Thoracic aorta (tissue), 2 donors: ENCODE measurements at regions not wholly inside any gene's neighbourhood (a gene's known extent, or its start where the extent isn't known, plus 50 kb on each side); places are given as distances from the start of the nearest gene placed in this dataset.

Experiments
- ATAC-seq: fragments of 150-250 bp; one replicate; pipeline ENCODE4 v1.8.0; 2017; ENCODE audit warnings: low read depth; ENCODE audit not compliant: insufficient number of reproducible peaks, low FRiP score
- DNase-seq: peaks from one replicate; pipeline ENCODE4 v3.0.0-alpha.2; 2020; ENCODE audit warnings: low spot score
- H3K27ac ChIP-seq, 2 donors: fragments of 200-600 bp; sonication (generic); 1 replicate in 1 of 2; 2 replicates in 1 of 2; pipeline ENCODE4 v1.5.1; 2016; ENCODE audit warnings: mild to moderate bottlenecking in 2 of 2, moderate library complexity in 2 of 2
- H3K27me3 ChIP-seq: fragments of 200-600 bp; sonication (generic); replicated peaks from 2 replicates; pipeline ENCODE4 v1.6.0; 2016; ENCODE audit warnings: mild to moderate bottlenecking; ENCODE audit not compliant: insufficient read depth
- H3K36me3 ChIP-seq: fragments of 200-600 bp; sonication (generic); one replicate; pipeline ENCODE4 v1.5.1; 2016
- H3K4me1 ChIP-seq, 2 donors: fragments of 200-600 bp; sonication (generic); 1 replicate in 1 of 2; 2 replicates in 1 of 2; pipeline versions ENCODE4 v1.5.1 to v1.6.0; 2016; ENCODE audit warnings: low read depth in 2 of 2, mild to moderate bottlenecking in 1 of 2; ENCODE audit not compliant: control insufficient read depth in 1 of 2
- H3K4me3 ChIP-seq: fragments of 200-600 bp; sonication (generic); 2 replicates; pipeline ENCODE4 v1.5.1; 2016; ENCODE audit warnings: mild to moderate bottlenecking
- H3K9me3 ChIP-seq: fragments of 200-600 bp; sonication (generic); 2 replicates; pipeline ENCODE4 v1.5.1; 2016
- CTCF ChIP-seq: fragments of 200-600 bp; sonication (generic); IDR thresholded peaks from one replicate; pipeline ENCODE4 v1.5.1; 2019; ENCODE audit warnings: antibody characterized with exemption

GRCh38 chr17:53420035-53420641 is 402.6 kb upstream of the KIF2B start:
- Histone ChIP-seq H3K27ac (no peak overlapping the region), H3K4me3 (no peak overlapping the region), H3K36me3 (no peaks in the 10 kb centered on the region), H3K27me3 (no peaks in the 10 kb centered on the region), H3K4me1 (no peaks in the 10 kb centered on the region), H3K9me3 (no peaks in the 10 kb centered on the region)
- DNase-seq, result no peak
- no peak for ATAC-seq
- no peak for TF ChIP-seq CTCF

- Histone ChIP-seq H3K9me3 (peaks cover 4% of the 10 kb centered on the region), H3K27ac (no peak overlapping the region), H3K36me3 (no peaks in the 10 kb centered on the region), H3K27me3 (no peaks in the 10 kb centered on the region), H3K4me1 (no peaks in the 10 kb centered on the region), H3K4me3 (no peak overlapping the region)
- ATAC-seq, result no peak
- no peak for TF ChIP-seq CTCF
- no peak for DNase-seq
Observed at GRCh38 chr17:53409588-53409987, 413.1 kb upstream of the KIF2B start.

- ATAC-seq, result no peak
- no peak overlapping the region for H3K4me3 ChIP-seq
- no peak for TF ChIP-seq CTCF
Observed at GRCh38 chr17:53406907-53407306, 415.8 kb upstream of the KIF2B start.

GRCh38 chr17:53391197-53391596 is 431.5 kb upstream of the KIF2B start:
- ATAC-seq (no peak), DNase-seq (no peak)
- no peak for TF ChIP-seq CTCF
- Histone ChIP-seq H3K9me3 (no peaks in the 10 kb centered on the region), H3K27me3 (no peaks in the 10 kb centered on the region), H3K27ac (no peak overlapping the region), H3K4me1 (no peaks in the 10 kb centered on the region), H3K4me3 (no peak overlapping the region), H3K36me3 (no peaks in the 10 kb centered on the region)

More at GRCh38 chr17:53406907-53407306, 415.8 kb upstream of the KIF2B start:
- Histone ChIP-seq H3K9me3 (peaks cover 4% of the 10 kb centered on the region), H3K27ac (no peak overlapping the region), H3K4me1 (no peaks in the 10 kb centered on the region), H3K36me3 (no peaks in the 10 kb centered on the region), H3K27me3 (no peaks in the 10 kb centered on the region)
- no peak for DNase-seq

GRCh38 chr17:53390575-53390974 is 432.2 kb upstream of the KIF2B start:
- no peak for TF ChIP-seq CTCF
- no peak overlapping the region for H3K27ac ChIP-seq
- no peaks in the 10 kb centered on the region for H3K9me3 ChIP-seq
- H3K27me3 ChIP-seq, result no peaks in the 10 kb centered on the region
- no peaks in the 10 kb centered on the region for H3K4me1 ChIP-seq
- no peak for DNase-seq
- ATAC-seq, result no peak
- no peak overlapping the region for H3K4me3 ChIP-seq
- no peaks in the 10 kb centered on the region for H3K36me3 ChIP-seq
